IMR-90 (cell line): ENCODE measurements at regions not wholly inside any gene's neighbourhood (a gene's known extent, or its start where the extent isn't known, plus 50 kb on each side); places are given as distances from the start of the nearest gene placed in this dataset.

ENCODE experiments used
- CEBPB ChIP-seq: IDR thresholded peaks from 2 replicates; pipeline ENCODE4 v1.6.1; 2012; ENCODE audit warnings: low read depth, low read length, improper control_type of control experiment
- MAFK ChIP-seq: IDR thresholded peaks from 2 replicates; pipeline ENCODE4 v1.6.1; 2012; ENCODE audit warnings: low read depth, low read length, improper control_type of control experiment
- POLR2A ChIP-seq: IDR thresholded peaks from 2 replicates; pipeline ENCODE4 v1.6.1; 2012; ENCODE audit warnings: mild to moderate bottlenecking, low read depth, low read length
- RAD21 ChIP-seq: IDR thresholded peaks from 2 replicates; pipeline ENCODE4 v1.6.1; 2012; ENCODE audit warnings: low read length, improper control_type of control experiment
- RCOR1 ChIP-seq: IDR thresholded peaks from 2 replicates; pipeline ENCODE4 v1.6.1; 2012; ENCODE audit warnings: mild to moderate bottlenecking, low read length, improper control_type of control experiment; ENCODE audit not compliant: insufficient replicate concordance
- RFX5 ChIP-seq: IDR thresholded peaks from 2 replicates; pipeline ENCODE4 v1.8.0; 2012; ENCODE audit warnings: low read depth, mild to moderate bottlenecking, low read length, moderate library complexity
- TF ChIP-seq, protein P1 (sequence below): conservative IDR thresholded peaks from 2 replicates; pipeline ENCODE4 v1.5.1; 2012; ENCODE audit warnings: mild to moderate bottlenecking, low read depth, low read length, improper control_type of control experiment
- TF ChIP-seq, protein P2 (sequence below): fragments of 150-350 bp; IDR thresholded peaks from 2 replicates; pipeline ENCODE4 v1.6.1; 2017; ENCODE audit warnings: mild to moderate bottlenecking, antibody characterized with exemption, low read length, low read depth

DNA sequence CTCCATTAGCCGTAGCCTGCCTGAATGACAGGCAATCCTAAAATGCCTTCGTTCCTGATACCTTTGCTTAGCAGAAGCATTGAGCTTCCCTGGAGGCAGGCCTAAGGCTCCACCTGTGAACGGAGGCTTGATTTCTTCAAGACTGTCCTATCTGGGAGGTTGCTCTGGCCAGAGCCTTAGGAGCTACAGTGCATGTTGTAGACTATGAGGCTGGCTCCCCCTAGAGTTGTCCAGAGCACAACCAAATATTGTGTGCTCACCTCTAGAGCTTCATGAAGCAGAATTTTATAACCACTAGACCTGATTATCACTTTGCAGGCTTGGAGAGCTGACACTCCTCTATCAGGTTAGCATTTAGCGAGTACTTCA, 217.8 kb downstream of the MAFB start:
- TF ChIP-seq, protein P1, sequence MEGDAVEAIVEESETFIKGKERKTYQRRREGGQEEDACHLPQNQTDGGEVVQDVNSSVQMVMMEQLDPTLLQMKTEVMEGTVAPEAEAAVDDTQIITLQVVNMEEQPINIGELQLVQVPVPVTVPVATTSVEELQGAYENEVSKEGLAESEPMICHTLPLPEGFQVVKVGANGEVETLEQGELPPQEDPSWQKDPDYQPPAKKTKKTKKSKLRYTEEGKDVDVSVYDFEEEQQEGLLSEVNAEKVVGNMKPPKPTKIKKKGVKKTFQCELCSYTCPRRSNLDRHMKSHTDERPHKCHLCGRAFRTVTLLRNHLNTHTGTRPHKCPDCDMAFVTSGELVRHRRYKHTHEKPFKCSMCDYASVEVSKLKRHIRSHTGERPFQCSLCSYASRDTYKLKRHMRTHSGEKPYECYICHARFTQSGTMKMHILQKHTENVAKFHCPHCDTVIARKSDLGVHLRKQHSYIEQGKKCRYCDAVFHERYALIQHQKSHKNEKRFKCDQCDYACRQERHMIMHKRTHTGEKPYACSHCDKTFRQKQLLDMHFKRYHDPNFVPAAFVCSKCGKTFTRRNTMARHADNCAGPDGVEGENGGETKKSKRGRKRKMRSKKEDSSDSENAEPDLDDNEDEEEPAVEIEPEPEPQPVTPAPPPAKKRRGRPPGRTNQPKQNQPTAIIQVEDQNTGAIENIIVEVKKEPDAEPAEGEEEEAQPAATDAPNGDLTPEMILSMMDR, result no peak
- TF ChIP-seq, protein P2, sequence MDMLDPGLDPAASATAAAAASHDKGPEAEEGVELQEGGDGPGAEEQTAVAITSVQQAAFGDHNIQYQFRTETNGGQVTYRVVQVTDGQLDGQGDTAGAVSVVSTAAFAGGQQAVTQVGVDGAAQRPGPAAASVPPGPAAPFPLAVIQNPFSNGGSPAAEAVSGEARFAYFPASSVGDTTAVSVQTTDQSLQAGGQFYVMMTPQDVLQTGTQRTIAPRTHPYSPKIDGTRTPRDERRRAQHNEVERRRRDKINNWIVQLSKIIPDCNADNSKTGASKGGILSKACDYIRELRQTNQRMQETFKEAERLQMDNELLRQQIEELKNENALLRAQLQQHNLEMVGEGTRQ, result no peak
- TF ChIP-seq RCOR1 (no peak), MAFK (no peak), POLR2A (no peak), RAD21 (no peak), CEBPB (no peak), RFX5 (no peak)
